ENCODE measurements at regions not wholly inside any gene's neighbourhood (a gene's known extent, or its start where the extent isn't known, plus 50 kb on each side); places are given as distances from the start of the nearest gene placed in this dataset.

GRCh38 chr15:96112018-96112417 is 218.5 kb upstream of the NR2F2 start:
- no peak for TF ChIP-seq RORB (CRISPR knock-in tag; IDR thresholded peaks at IDR 0.05)
- no peak for TF ChIP-seq CDX4 (CRISPR knock-in tag; IDR thresholded peaks at IDR 0.05; ENCODE audit: borderline replicate concordance)
- no peak for TF ChIP-seq GABPB1 (CRISPR knock-in tag; IDR thresholded peaks at IDR 0.05)
- no peak for TF ChIP-seq TEAD4 (CRISPR knock-in tag; IDR thresholded peaks at IDR 0.05)
- TF ChIP-seq MAX (CRISPR knock-in tag; IDR thresholded peaks at IDR 0.05): no peak
- H3K9me3 Mint-ChIP-seq: no peaks in the 10 kb centered on the region
- CTCF ChIA-PET: no interaction called here
- H3K27ac Mint-ChIP-seq: no peak overlapping the region
- POLR2A ChIA-PET: no interaction called here
- H3K36me3 Mint-ChIP-seq: no peaks in the 10 kb centered on the region
- peaks cover 6% of the 10 kb centered on the region for H3K4me1 Mint-ChIP-seq
- ATAC-seq: no peak
- DNase-seq (ENCODE audit: low spot score): no peak
- no peak overlapping the region for H3K4me3 Mint-ChIP-seq
- peaks cover 11% of the 10 kb centered on the region; the same call in 1 of the 2 replicates for H3K27me3 Mint-ChIP-seq (ENCODE audit: low read depth)

DNA sequence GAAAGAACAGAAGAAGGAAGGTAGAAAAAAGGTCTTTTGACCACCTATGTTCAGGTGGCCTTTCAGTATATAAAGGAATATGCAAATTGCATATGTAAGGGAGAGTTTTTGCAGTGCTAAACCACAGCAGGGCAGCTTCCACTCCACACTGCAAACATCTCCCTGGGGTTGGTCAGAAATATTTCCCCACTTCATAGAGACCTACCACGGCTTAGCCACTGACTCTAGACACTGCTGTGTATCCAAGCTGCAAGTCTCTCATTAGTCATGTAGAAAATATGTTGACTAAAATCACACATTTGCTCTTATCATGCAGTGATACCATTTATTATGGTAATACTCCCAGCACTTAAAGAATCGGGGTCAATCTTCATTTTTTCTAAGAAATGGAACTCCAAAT is 214.9 kb upstream of the NR2F2 start:
- Mint-ChIP-seq H3K4me3 (no peak overlapping the region), H3K4me1 (peaks cover 13% of the 10 kb centered on the region), H3K27ac (no peak overlapping the region), H3K27me3 (ENCODE audit: low read depth) (peaks cover 2% of the 10 kb centered on the region; the same call in 1 of the 2 replicates), H3K9me3 (no peaks in the 10 kb centered on the region), H3K36me3 (no peaks in the 10 kb centered on the region)
- DNase-seq (ENCODE audit: low spot score) (no peak), ATAC-seq (no peak)
- ChIA-PET CTCF (no interaction called here), POLR2A (no interaction called here)
- TF ChIP-seq ZNF263 (CRISPR knock-in tag; IDR thresholded peaks at IDR 0.05; ENCODE audit: low read depth) (no peak), ZNF671 (CRISPR knock-in tag; IDR thresholded peaks at IDR 0.05) (no peak)

DNA sequence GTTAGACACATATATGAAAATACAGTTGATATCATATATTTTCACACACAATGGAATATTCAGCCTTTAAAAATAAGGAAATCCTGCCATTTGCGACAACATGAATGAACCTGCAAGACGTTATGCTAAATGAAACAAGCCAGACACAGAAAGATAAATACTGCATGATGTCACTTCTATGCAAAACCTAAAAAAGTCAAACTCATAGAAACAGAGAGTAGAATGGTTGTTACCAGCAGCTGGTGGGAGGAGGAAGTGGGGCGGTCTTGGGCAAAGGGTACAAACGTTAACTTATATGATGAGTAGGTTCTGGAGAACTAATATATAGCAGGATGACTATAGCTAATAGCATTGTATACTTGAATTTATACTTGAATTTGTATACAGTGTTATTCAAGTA is 213.2 kb upstream of the NR2F2 start:
- no peak overlapping the region for H3K4me3 Mint-ChIP-seq
- H3K27ac Mint-ChIP-seq: no peak overlapping the region
- H3K27me3 Mint-ChIP-seq (ENCODE audit: low read depth): peaks cover 2% of the 10 kb centered on the region; the same call in 1 of the 2 replicates
- no peaks in the 10 kb centered on the region for H3K36me3 Mint-ChIP-seq
- no peaks in the 10 kb centered on the region for H3K9me3 Mint-ChIP-seq
- ChIA-PET POLR2A (interaction anchor here (0.7 kb wide), 1 partner anchor 128 kb away, joined by 3 read pairs; no protein-coding TSS in a partner anchor), CTCF (no interaction called here)
- no peak for DNase-seq (ENCODE audit: low spot score)
- H3K4me1 Mint-ChIP-seq: peaks cover 13% of the 10 kb centered on the region
- no peak for ATAC-seq
- TF ChIP-seq ZNF671 (CRISPR knock-in tag; IDR thresholded peaks at IDR 0.05): no peak
- no peak for TF ChIP-seq GRHL2 (CRISPR knock-in tag; IDR thresholded peaks at IDR 0.05; ENCODE audit: insufficient replicate concordance, severe bottlenecking)
- TF ChIP-seq, protein P1, sequence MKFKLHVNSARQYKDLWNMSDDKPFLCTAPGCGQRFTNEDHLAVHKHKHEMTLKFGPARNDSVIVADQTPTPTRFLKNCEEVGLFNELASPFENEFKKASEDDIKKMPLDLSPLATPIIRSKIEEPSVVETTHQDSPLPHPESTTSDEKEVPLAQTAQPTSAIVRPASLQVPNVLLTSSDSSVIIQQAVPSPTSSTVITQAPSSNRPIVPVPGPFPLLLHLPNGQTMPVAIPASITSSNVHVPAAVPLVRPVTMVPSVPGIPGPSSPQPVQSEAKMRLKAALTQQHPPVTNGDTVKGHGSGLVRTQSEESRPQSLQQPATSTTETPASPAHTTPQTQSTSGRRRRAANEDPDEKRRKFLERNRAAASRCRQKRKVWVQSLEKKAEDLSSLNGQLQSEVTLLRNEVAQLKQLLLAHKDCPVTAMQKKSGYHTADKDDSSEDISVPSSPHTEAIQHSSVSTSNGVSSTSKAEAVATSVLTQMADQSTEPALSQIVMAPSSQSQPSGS (CRISPR knock-in tag; IDR thresholded peaks at IDR 0.05; ENCODE audit: borderline replicate concordance, low read depth): no peak
- TF ChIP-seq FOXP4 (CRISPR knock-in tag; IDR thresholded peaks at IDR 0.05): no peak
- no peak for TF ChIP-seq ATF6 (CRISPR knock-in tag; IDR thresholded peaks at IDR 0.05)
- TF ChIP-seq NR2C2 (CRISPR knock-in tag; IDR thresholded peaks at IDR 0.05): no peak
- no peak for TF ChIP-seq PRDM15 (CRISPR knock-in tag; IDR thresholded peaks at IDR 0.05)
- no peak for TF ChIP-seq ZNF512 (CRISPR knock-in tag; IDR thresholded peaks at IDR 0.05; ENCODE audit: borderline replicate concordance)
- TF ChIP-seq SMAD4 (CRISPR knock-in tag; IDR thresholded peaks at IDR 0.05): no peak
- no peak for TF ChIP-seq ZNF263 (CRISPR knock-in tag; IDR thresholded peaks at IDR 0.05; ENCODE audit: low read depth)
- no peak for TF ChIP-seq ZNF423 (CRISPR knock-in tag; IDR thresholded peaks at IDR 0.05)
- no peak for TF ChIP-seq ZNF121 (CRISPR knock-in tag; IDR thresholded peaks at IDR 0.05)
- TF ChIP-seq, protein P2, sequence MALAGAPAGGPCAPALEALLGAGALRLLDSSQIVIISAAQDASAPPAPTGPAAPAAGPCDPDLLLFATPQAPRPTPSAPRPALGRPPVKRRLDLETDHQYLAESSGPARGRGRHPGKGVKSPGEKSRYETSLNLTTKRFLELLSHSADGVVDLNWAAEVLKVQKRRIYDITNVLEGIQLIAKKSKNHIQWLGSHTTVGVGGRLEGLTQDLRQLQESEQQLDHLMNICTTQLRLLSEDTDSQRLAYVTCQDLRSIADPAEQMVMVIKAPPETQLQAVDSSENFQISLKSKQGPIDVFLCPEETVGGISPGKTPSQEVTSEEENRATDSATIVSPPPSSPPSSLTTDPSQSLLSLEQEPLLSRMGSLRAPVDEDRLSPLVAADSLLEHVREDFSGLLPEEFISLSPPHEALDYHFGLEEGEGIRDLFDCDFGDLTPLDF (CRISPR knock-in tag; IDR thresholded peaks at IDR 0.05): no peak
- no peak for TF ChIP-seq FOXP1 (CRISPR knock-in tag; IDR thresholded peaks at IDR 0.05; ENCODE audit: borderline replicate concordance)
- TF ChIP-seq JUN (CRISPR knock-in tag; IDR thresholded peaks at IDR 0.05): no peak
